GM18867 (cell line): ENCODE measurements at regions not wholly inside any gene's neighbourhood (a gene's known extent, or its start where the extent isn't known, plus 50 kb on each side); places are given as distances from the start of the nearest gene placed in this dataset.
"Not testable (repeated sequence)": the region's sequence is repeated elsewhere in the genome, so short reads cannot be mapped to it uniquely, and the experiment has no call there.

Experiments
- ATAC-seq: cut with Tn5 transposase; IDR thresholded peaks from one replicate; pipeline ENCODE4 v1.9.1; 2021; ENCODE audit warnings: mild to moderate bottlenecking, moderate library complexity; ENCODE audit not compliant: unreplicated experiment

- no peak for ATAC-seq
Measured at GRCh38 chr5:117588611-117589010, 1014.0 kb upstream of the SEMA6A start.

DNA sequence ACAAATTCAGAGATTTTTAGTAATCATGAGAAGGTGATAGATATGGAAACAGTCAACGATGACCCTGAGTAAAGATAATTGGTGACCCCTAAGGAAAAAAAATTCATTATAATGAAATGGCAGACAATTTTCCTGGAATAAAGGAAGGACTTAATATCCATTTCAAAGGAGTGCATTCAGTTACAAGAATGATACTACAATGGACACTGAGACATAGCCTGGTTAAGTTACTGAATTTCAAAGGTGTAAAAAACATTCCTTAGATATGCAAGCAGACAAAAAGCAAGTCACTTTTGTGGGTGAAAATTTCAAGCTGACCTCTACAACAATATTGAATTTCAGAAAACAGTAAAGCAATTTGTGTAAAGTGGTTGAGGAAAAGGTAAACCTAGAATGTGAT, 1012.5 kb upstream of the SEMA6A start:
- no peak for ATAC-seq

DNA sequence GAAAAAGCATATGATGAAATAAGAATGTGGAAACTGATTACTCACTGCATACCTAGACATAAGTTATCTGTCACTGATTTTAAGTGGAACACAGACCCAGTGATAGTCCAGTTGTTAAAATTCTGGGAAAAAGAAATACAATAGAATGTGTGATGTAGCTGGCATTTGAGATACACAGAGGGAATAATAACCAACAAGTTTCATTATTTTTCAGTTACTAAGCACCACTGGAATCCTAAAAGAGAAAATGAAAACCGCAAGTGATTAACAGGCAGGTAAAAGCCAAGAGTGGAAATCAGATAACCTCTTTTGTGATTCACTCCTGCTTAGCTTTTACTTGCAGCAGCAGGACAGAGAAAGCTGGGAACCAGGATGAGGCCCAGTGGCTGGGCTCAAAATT, 994.0 kb upstream of the SEMA6A start:
- no peak for ATAC-seq

DNA sequence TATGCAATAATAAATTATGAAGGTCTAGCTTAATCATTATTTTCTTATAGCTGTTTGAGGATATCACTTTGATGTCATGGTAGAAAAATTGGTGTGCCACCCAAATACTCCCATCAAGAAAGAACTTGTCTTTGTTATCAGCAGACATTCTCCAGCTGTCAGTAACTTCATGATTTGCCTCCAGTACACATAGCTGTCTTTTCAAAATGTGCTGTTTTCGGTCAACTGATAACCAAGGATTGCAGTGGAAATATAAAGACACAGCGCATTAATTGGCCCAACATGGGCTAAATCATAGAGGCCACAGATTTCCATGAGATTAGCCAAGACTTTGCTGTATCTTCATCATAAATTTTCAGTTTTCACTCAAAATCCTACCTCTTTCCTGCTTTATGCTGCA, 993.5 kb upstream of the SEMA6A start:
- no peak for ATAC-seq

GRCh38 chr5:117562647-117563046, 988.0 kb upstream of the SEMA6A start:
- ATAC-seq = no peak

GRCh38 chr5:117561531-117561930, 986.9 kb upstream of the SEMA6A start:
- no peak for ATAC-seq

- no peak for ATAC-seq
Measured at GRCh38 chr5:117559005-117559844, 984.6 kb upstream of the SEMA6A start.

DNA sequence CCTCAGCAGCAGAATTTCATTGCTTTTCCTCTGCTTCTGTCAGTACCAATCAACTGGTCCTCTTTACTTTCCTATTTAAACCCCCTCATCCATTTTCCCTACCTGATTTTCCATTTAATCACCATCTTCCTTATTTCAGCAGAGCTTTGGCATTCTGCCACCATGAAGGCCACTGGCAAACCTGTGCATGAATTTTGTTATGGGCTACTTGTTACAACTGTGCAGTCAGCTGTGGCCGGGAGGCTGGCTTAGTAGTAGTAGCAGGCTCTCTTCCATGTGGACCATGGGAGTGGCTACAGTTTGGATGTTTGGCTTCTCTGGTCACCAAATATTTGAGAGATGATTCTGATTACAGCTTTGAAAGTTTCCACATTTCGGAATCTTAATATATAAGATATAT, 976.6 kb upstream of the SEMA6A start:
- ATAC-seq = no peak

DNA sequence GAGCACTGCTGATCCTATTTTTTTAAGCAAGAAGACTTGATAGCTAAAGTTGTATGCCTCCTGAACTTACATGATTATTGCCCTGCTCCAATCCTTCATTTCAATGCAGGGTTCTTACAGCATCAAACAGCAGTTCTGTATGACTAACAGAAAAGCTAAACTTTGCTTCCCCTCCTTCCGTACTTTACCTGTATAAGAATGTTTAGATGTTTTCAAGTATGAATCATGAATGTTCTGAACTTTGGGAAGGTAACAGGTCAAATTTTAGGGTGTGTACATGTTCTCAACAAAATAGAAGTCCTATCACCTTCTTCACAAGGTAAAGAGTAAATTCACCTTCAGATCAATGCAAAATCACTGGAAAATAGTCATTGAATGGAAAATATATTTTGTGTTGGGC, 972.6 kb upstream of the SEMA6A start:
- no peak for ATAC-seq

- ATAC-seq = no peak
Measured at GRCh38 chr5:117539692-117540091, 965.1 kb upstream of the SEMA6A start.

GRCh38 chr5:117533792-117534191, 959.2 kb upstream of the SEMA6A start:
- no peak for ATAC-seq

DNA sequence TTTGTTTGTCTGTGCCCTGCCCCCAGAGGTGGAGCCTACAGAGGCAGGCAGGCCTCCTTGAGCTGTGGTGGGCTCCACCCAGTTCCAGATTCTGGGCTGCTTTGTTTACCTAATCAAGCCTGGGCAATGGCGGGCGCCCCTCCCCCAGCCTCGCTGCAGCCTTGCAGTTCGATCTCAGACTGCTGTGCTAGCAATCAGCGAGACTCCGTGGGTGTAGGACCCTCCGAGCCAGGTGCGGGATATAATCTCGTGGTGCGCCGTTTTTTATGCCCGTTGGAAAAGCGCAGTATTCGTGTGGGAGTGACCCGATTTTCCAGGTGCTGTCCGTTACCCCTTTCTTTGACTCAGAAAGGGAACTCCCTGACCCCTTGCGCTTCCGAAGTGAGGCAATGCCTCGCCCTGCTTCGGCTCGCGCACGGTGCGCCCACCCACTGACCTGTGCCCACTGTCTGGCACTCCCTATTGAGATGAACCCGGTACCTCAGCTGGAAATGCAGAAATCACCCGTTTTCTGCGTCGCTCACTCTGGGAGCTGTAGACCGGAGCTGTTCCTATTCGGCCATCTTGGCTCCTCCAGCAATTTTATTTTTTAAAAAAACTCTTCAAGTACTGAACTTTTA, 958.5 kb upstream of the SEMA6A start:
- not testable (repeated sequence) for ATAC-seq

- ATAC-seq = no peak
Measured at GRCh38 chr5:117519957-117520500, 945.4 kb upstream of the SEMA6A start.

DNA sequence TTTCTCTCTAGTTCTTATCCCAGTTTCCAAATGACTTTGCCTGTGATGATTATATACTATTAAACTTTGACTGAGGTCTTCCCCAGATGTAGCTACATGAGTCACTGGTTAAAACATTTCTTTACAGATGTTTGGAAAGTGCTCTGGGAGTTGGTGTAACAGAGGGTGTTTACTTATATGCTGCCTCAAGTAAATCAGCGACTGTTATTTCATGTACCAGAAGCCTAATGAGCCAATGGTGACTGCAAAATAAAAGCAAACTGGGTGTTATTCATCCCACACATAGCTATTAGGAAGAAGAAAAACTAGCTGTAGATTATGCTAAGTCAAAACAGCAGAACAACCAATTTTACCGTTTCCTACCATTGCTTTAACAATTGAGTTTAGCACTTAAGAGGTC, 929.7 kb upstream of the SEMA6A start:
- ATAC-seq = no peak

DNA sequence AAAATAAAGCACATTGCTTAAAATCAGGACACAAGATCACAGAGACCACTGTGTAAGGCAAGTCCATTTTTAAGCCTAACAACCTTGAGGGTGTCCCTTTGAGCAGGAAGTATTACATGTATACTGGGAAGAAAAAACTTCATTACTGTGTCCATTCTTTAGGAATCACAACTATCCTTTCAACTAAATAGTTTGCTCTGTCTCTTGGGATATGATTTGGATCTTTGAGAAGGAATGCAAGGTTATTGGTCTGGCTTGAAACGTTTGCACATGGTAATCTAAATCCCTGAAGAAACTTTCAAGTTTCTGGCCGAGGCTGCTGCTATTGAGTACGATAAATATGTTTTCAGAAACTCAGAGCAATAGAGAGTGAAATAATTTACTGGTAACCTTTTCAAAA, 923.0 kb upstream of the SEMA6A start:
- no peak for ATAC-seq

DNA sequence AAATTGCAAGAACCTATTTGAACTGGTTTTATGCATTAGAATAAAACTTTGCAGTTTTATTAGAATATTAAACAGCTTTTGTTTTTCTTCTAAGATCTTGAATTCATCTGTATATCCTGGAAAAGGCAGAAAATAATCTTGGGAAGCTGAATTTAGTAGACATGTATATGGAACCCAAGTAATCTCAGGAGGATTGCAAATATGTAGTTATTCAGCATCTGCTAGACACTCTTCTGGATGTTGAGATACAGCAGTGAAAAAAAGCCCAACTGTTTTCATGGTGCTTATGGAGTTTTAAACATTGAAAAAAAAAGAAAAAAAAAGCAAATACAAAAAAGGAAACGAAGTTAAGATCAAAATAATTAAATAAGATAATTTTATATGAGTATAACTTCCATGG, 922.2 kb upstream of the SEMA6A start:
- ATAC-seq = no peak

GRCh38 chr5:117494188-117494587, 919.6 kb upstream of the SEMA6A start:
- ATAC-seq = no peak

- ATAC-seq = no peak
Measured at GRCh38 chr5:117488976-117489500, 914.4 kb upstream of the SEMA6A start.

GRCh38 chr5:117487556-117487955, 912.9 kb upstream of the SEMA6A start:
- ATAC-seq = no peak

DNA sequence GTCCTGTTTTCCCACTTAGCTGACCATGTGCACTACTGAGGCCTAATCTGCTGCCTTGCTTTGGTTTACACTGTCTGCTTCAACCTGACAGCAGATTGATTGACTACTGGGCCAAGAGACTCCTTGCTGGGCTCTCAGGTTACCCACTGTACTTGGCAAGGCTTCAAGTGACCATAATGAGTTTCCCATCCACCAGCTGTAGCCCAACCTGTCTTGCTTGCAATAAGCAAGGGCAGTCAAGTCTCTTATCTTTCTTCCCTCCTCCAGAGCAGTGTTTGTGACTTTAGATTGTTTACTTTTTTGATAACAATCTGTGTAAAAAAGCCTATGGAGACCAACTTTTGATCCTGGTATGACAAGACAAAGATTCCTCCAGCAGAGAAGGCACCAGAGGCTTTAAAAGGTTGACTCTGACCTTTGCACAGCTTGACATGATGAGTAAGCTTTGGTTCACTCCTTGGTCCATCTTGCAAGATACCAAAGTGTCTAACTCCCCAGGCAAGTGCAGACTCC, 912.3 kb upstream of the SEMA6A start:
- no peak for ATAC-seq

DNA sequence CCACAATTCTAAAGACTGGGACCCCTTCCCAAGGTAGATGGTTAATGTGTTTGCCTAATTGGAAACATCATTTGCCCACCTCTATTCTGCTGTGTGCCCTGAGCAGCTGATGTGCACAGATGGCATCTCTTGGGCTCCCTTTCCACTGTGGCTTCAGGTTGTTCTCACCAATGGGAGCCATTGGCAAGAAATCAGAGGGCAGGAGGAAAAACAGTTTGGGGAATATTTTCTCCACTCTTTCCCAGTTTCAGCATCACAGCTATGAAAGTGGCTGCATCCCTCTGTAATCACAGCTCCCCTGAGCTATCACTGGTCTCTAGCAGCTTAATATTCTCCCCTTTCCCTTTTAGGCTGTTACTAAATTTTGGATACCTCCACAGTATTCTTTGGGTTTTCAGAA, 911.6 kb upstream of the SEMA6A start:
- ATAC-seq = no peak

- no peak for ATAC-seq
Measured at GRCh38 chr5:117475919-117476318, 901.3 kb upstream of the SEMA6A start.
